GM23338 (cell line): ENCODE measurements at regions not wholly inside any gene's neighbourhood (a gene's known extent, or its start where the extent isn't known, plus 50 kb on each side); places are given as distances from the start of the nearest gene placed in this dataset.

Experiments
- ATAC-seq: fragments of 200-7000 bp; cut with Tn5 transposase; 3 replicates; pipeline ENCODE4 v1.9.1; 2020
- DNase-seq: peaks from one replicate; pipeline ENCODE4 v3.0.0-alpha.2; 2015; ENCODE audit warnings: low spot score
- H2AFZ ChIP-seq: fragments of 200-600 bp; sonication (generic); 2 replicates; pipeline ENCODE4 v1.8.0; 2016; ENCODE audit warnings: antibody characterized with exemption, mild to moderate bottlenecking, moderate library complexity
- H3F3A ChIP-seq: fragments of 200-600 bp; sonication (generic); replicated peaks from 2 replicates; pipeline ENCODE4 v1.8.0; 2017; ENCODE audit warnings: antibody characterized with exemption, mixed run types, low read depth
- H3K27ac ChIP-seq: fragments of 200-600 bp; sonication (generic); 2 replicates; pipeline ENCODE4 v1.6.1; 2016; ENCODE audit warnings: low read depth
- H3K27me3 ChIP-seq: fragments of 200-600 bp; sonication (generic); 2 replicates; pipeline ENCODE4 v1.8.0; 2016; ENCODE audit warnings: mild to moderate bottlenecking, mixed run types, moderate library complexity; ENCODE audit not compliant: insufficient read depth
- H3K36me3 ChIP-seq: fragments of 200-600 bp; sonication (generic); 2 replicates; pipeline ENCODE4 v1.8.0; 2016; ENCODE audit warnings: mild to moderate bottlenecking; ENCODE audit not compliant: insufficient read depth
- H3K4me1 ChIP-seq: fragments of 200-600 bp; sonication (generic); 2 replicates; pipeline ENCODE4 v1.8.0; 2016; ENCODE audit warnings: mild to moderate bottlenecking, moderate library complexity; ENCODE audit not compliant: insufficient read depth
- H3K4me2 ChIP-seq: fragments of 200-600 bp; sonication (generic); 2 replicates; pipeline ENCODE4 v1.7.1; 2017; ENCODE audit warnings: mixed run types
- H3K4me3 ChIP-seq: fragments of 200-600 bp; sonication (generic); 2 replicates; pipeline ENCODE4 v1.6.1; 2016; ENCODE audit warnings: mixed run types
- H3K79me2 ChIP-seq: fragments of 200-600 bp; sonication (generic); replicated peaks from 2 replicates; pipeline ENCODE4 v1.8.0; 2017; ENCODE audit warnings: mild to moderate bottlenecking; ENCODE audit not compliant: insufficient read depth
- H3K9me2 ChIP-seq: fragments of 200-600 bp; sonication (generic); 2 replicates; pipeline ENCODE4 v1.8.0; 2017; ENCODE audit not compliant: insufficient read depth
- H4K20me1 ChIP-seq: fragments of 200-600 bp; sonication (generic); replicated peaks from 2 replicates; pipeline ENCODE4 v1.8.0; 2017; ENCODE audit warnings: mild to moderate bottlenecking; ENCODE audit not compliant: insufficient read depth
- H3K27ac Mint-ChIP-seq: 2 replicates; pipeline ENCODE4 v1.8.0; 2020; ENCODE audit warnings: inconsistent platforms, mild to moderate bottlenecking, moderate library complexity, mixed read lengths
- H3K27me3 Mint-ChIP-seq: 3 replicates; pipeline ENCODE4 v1.8.0; 2022; ENCODE audit warnings: low read depth, mild to moderate bottlenecking, moderate library complexity, mixed read lengths, inconsistent platforms; ENCODE audit not compliant: insufficient read depth, poor library complexity
- H3K36me3 Mint-ChIP-seq: 3 replicates; pipeline ENCODE4 v1.8.0; 2021; ENCODE audit warnings: low read depth, mild to moderate bottlenecking, inconsistent platforms, moderate library complexity, mixed read lengths
- H3K4me1 Mint-ChIP-seq: 3 replicates; pipeline ENCODE4 v1.8.0; 2020; ENCODE audit warnings: mild to moderate bottlenecking, inconsistent platforms, mixed read lengths
- H3K4me3 Mint-ChIP-seq: 3 replicates; pipeline ENCODE4 v1.8.0; 2021; ENCODE audit warnings: moderate library complexity, mild to moderate bottlenecking, inconsistent platforms, mixed read lengths
- H3K9me3 Mint-ChIP-seq: 3 replicates; pipeline ENCODE4 v1.8.0; 2020; ENCODE audit warnings: moderate library complexity, mild to moderate bottlenecking, inconsistent platforms, mixed read lengths
- CREB1 ChIP-seq: fragments of 250-450 bp; sonication (Bioruptor Pico); IDR thresholded peaks from 2 replicates; pipeline ENCODE4 v1.5.0; 2020; ENCODE audit warnings: low read depth, mild to moderate bottlenecking, moderate library complexity
- EZH2 ChIP-seq: fragments of 200-600 bp; sonication (generic); IDR thresholded peaks from one replicate; pipeline ENCODE4 v1.8.0; 2017; ENCODE audit warnings: antibody characterized with exemption, mild to moderate bottlenecking, low read depth; ENCODE audit not compliant: unreplicated experiment
- EZH2phosphoT487 ChIP-seq: fragments of 200-600 bp; sonication (generic); IDR thresholded peaks from one replicate; pipeline ENCODE4 v1.8.1; 2018; ENCODE audit warnings: antibody characterized with exemption; ENCODE audit not compliant: unreplicated experiment
- JUNB ChIP-seq: IDR thresholded peaks from one replicate; pipeline ENCODE4 v1.6.1; 2016; ENCODE audit warnings: antibody characterized with exemption; ENCODE audit not compliant: unreplicated experiment
- NANOG ChIP-seq: IDR thresholded peaks from 2 replicates; pipeline ENCODE4 v1.6.1; 2016; ENCODE audit warnings: antibody characterized with exemption, borderline replicate concordance
- POLR2AphosphoS5 ChIP-seq: IDR thresholded peaks from 2 replicates; pipeline ENCODE4 v1.6.1; 2016; ENCODE audit warnings: antibody characterized with exemption, low read depth
- STAT1 ChIP-seq: IDR thresholded peaks from one replicate; pipeline ENCODE4 v1.6.1; 2016; ENCODE audit warnings: antibody characterized with exemption; ENCODE audit not compliant: unreplicated experiment
- ZNF114 ChIP-seq: fragments of 250-450 bp; sonication (Bioruptor Pico); IDR thresholded peaks from 2 replicates; pipeline ENCODE4 v1.5.0; 2020; ENCODE audit warnings: mild to moderate bottlenecking, moderate library complexity
- ZNF331 ChIP-seq: fragments of 250-450 bp; sonication (Bioruptor Pico); IDR thresholded peaks from 2 replicates; pipeline ENCODE4 v1.5.0; 2020; ENCODE audit warnings: low read depth, mild to moderate bottlenecking, moderate library complexity
- TF ChIP-seq, protein P1 (sequence below): IDR thresholded peaks from 2 replicates; pipeline ENCODE4 v1.6.1; 2016; ENCODE audit warnings: antibody characterized with exemption
- TF ChIP-seq, protein P2 (sequence below): IDR thresholded peaks from one replicate; pipeline ENCODE4 v1.6.1; 2018; ENCODE audit warnings: antibody characterized with exemption; ENCODE audit not compliant: unreplicated experiment
- TF ChIP-seq, protein P3 (sequence below), 2 experiments: fragments of 200-600 bp in 1 of 2; sonication (generic) in 1 of 2; conservative IDR thresholded peaks; 2 replicates each; pipeline versions ENCODE4 v1.5.1 to v1.6.1; 2016 to 2017; ENCODE audit warnings: antibody characterized with exemption in 2 of 2, low read depth in 2 of 2, mild to moderate bottlenecking in 2 of 2, moderate library complexity in 1 of 2
- TF ChIP-seq, protein P4 (sequence below): fragments of 250-450 bp; sonication (Bioruptor Pico); IDR thresholded peaks from 2 replicates; pipeline ENCODE4 v1.5.0; 2020; ENCODE audit warnings: mild to moderate bottlenecking, moderate library complexity

DNA sequence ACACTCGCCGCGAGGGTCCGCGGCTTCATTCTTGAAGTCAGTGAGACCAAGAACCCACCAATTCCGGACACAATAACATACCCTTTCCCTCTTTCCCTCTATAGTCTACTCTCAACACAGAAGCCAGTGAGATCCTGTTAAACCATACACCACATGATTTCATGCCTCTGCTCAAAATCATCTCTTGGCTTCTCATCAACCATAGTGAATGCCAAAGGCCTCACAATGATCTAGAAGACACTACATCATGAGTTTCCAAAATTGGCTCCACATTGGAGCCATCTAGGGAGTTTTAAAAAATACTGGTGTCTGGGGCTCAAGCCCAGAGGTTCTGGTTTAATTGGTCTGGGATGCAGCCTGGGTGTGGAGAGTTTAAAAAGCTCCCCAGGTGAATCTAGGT lies 124.5 kb downstream of the EFNB1 start:
- Mint-ChIP-seq H3K4me1 (no peaks in the 10 kb centered on the region), H3K4me3 (no peak overlapping the region), H3K27ac (no peak overlapping the region), H3K9me3 (peaks cover 7% of the 10 kb centered on the region; the same call in 1 of the 3 replicates), H3K27me3 (no peaks in the 10 kb centered on the region), H3K36me3 (no peaks in the 10 kb centered on the region)
- H3F3A ChIP-seq: no peaks in the 10 kb centered on the region
- TF ChIP-seq JUNB (no peak), ZNF114 (no peak), STAT1 (no peak), CREB1 (CRISPR knock-in tag) (no peak), POLR2AphosphoS5 (no peak), ZNF331 (CRISPR knock-in tag) (no peak), NANOG (no peak), EZH2 (no peak), EZH2phosphoT487 (no peak)
- TF ChIP-seq, protein P1, sequence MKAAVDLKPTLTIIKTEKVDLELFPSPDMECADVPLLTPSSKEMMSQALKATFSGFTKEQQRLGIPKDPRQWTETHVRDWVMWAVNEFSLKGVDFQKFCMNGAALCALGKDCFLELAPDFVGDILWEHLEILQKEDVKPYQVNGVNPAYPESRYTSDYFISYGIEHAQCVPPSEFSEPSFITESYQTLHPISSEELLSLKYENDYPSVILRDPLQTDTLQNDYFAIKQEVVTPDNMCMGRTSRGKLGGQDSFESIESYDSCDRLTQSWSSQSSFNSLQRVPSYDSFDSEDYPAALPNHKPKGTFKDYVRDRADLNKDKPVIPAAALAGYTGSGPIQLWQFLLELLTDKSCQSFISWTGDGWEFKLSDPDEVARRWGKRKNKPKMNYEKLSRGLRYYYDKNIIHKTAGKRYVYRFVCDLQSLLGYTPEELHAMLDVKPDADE: no peak
- TF ChIP-seq, protein P2, sequence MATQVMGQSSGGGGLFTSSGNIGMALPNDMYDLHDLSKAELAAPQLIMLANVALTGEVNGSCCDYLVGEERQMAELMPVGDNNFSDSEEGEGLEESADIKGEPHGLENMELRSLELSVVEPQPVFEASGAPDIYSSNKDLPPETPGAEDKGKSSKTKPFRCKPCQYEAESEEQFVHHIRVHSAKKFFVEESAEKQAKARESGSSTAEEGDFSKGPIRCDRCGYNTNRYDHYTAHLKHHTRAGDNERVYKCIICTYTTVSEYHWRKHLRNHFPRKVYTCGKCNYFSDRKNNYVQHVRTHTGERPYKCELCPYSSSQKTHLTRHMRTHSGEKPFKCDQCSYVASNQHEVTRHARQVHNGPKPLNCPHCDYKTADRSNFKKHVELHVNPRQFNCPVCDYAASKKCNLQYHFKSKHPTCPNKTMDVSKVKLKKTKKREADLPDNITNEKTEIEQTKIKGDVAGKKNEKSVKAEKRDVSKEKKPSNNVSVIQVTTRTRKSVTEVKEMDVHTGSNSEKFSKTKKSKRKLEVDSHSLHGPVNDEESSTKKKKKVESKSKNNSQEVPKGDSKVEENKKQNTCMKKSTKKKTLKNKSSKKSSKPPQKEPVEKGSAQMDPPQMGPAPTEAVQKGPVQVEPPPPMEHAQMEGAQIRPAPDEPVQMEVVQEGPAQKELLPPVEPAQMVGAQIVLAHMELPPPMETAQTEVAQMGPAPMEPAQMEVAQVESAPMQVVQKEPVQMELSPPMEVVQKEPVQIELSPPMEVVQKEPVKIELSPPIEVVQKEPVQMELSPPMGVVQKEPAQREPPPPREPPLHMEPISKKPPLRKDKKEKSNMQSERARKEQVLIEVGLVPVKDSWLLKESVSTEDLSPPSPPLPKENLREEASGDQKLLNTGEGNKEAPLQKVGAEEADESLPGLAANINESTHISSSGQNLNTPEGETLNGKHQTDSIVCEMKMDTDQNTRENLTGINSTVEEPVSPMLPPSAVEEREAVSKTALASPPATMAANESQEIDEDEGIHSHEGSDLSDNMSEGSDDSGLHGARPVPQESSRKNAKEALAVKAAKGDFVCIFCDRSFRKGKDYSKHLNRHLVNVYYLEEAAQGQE: no peak
- TF ChIP-seq, protein P3, sequence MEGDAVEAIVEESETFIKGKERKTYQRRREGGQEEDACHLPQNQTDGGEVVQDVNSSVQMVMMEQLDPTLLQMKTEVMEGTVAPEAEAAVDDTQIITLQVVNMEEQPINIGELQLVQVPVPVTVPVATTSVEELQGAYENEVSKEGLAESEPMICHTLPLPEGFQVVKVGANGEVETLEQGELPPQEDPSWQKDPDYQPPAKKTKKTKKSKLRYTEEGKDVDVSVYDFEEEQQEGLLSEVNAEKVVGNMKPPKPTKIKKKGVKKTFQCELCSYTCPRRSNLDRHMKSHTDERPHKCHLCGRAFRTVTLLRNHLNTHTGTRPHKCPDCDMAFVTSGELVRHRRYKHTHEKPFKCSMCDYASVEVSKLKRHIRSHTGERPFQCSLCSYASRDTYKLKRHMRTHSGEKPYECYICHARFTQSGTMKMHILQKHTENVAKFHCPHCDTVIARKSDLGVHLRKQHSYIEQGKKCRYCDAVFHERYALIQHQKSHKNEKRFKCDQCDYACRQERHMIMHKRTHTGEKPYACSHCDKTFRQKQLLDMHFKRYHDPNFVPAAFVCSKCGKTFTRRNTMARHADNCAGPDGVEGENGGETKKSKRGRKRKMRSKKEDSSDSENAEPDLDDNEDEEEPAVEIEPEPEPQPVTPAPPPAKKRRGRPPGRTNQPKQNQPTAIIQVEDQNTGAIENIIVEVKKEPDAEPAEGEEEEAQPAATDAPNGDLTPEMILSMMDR (conservative IDR thresholded peaks at IDR 0.05; ENCODE audit: low read depth in 2 of 2): no peak
- TF ChIP-seq, protein P4, sequence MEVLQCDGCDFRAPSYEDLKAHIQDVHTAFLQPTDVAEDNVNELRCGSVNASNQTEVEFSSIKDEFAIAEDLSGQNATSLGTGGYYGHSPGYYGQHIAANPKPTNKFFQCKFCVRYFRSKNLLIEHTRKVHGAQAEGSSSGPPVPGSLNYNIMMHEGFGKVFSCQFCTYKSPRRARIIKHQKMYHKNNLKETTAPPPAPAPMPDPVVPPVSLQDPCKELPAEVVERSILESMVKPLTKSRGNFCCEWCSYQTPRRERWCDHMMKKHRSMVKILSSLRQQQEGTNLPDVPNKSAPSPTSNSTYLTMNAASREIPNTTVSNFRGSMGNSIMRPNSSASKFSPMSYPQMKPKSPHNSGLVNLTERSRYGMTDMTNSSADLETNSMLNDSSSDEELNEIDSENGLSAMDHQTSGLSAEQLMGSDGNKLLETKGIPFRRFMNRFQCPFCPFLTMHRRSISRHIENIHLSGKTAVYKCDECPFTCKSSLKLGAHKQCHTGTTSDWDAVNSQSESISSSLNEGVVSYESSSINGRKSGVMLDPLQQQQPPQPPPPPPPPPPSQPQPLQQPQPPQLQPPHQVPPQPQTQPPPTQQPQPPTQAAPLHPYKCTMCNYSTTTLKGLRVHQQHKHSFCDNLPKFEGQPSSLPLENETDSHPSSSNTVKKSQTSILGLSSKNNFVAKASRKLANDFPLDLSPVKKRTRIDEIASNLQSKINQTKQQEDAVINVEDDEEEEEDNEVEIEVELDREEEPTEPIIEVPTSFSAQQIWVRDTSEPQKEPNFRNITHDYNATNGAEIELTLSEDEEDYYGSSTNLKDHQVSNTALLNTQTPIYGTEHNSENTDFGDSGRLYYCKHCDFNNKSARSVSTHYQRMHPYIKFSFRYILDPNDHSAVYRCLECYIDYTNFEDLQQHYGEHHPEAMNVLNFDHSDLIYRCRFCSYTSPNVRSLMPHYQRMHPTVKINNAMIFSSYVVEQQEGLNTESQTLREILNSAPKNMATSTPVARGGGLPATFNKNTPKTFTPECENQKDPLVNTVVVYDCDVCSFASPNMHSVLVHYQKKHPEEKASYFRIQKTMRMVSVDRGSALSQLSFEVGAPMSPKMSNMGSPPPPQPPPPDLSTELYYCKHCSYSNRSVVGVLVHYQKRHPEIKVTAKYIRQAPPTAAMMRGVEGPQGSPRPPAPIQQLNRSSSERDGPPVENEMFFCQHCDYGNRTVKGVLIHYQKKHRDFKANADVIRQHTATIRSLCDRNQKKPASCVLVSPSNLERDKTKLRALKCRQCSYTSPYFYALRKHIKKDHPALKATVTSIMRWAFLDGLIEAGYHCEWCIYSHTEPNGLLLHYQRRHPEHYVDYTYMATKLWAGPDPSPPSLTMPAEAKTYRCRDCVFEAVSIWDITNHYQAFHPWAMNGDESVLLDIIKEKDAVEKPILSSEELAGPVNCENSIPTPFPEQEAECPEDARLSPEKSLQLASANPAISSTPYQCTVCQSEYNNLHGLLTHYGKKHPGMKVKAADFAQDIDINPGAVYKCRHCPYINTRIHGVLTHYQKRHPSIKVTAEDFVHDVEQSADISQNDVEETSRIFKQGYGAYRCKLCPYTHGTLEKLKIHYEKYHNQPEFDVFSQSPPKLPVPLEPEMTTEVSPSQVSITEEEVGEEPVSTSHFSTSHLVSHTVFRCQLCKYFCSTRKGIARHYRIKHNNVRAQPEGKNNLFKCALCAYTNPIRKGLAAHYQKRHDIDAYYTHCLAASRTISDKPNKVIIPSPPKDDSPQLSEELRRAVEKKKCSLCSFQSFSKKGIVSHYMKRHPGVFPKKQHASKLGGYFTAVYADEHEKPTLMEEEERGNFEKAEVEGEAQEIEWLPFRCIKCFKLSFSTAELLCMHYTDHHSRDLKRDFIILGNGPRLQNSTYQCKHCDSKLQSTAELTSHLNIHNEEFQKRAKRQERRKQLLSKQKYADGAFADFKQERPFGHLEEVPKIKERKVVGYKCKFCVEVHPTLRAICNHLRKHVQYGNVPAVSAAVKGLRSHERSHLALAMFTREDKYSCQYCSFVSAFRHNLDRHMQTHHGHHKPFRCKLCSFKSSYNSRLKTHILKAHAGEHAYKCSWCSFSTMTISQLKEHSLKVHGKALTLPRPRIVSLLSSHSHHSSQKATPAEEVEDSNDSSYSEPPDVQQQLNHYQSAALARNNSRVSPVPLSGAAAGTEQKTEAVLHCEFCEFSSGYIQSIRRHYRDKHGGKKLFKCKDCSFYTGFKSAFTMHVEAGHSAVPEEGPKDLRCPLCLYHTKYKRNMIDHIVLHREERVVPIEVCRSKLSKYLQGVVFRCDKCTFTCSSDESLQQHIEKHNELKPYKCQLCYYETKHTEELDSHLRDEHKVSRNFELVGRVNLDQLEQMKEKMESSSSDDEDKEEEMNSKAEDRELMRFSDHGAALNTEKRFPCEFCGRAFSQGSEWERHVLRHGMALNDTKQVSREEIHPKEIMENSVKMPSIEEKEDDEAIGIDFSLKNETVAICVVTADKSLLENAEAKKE (CRISPR knock-in tag): no peak
- no peak overlapping the region for H3K27ac ChIP-seq
- no peak for DNase-seq
- H3K79me2 ChIP-seq: no peaks in the 10 kb centered on the region
- H3K4me3 ChIP-seq: no peak overlapping the region
- H4K20me1 ChIP-seq: no peaks in the 10 kb centered on the region
- H3K4me2 ChIP-seq: no peak overlapping the region
- ATAC-seq: no peak
- H3K9me2 ChIP-seq: no peaks in the 10 kb centered on the region
- H3K4me1 ChIP-seq: no peaks in the 10 kb centered on the region
- no peaks in the 10 kb centered on the region for H3K27me3 ChIP-seq
- H3K36me3 ChIP-seq: no peaks in the 10 kb centered on the region
- no peak overlapping the region for H2AFZ ChIP-seq
